GM18868 (cell line): ENCODE measurements at regions not wholly inside any gene's neighbourhood (a gene's known extent, or its start where the extent isn't known, plus 50 kb on each side); places are given as distances from the start of the nearest gene placed in this dataset.
"Not testable (repeated sequence)": the region's sequence is repeated elsewhere in the genome, so short reads cannot be mapped to it uniquely, and the experiment has no call there.

Source experiments
- ATAC-seq: cut with Tn5 transposase; IDR thresholded peaks from one replicate; pipeline ENCODE4 v1.9.1; 2021; ENCODE audit warnings: mild to moderate bottlenecking, moderate library complexity; ENCODE audit not compliant: unreplicated experiment

GRCh38 chr3:69688400-69688799, 50.9 kb upstream of the MITF start:
- ATAC-seq: no peak

DNA sequence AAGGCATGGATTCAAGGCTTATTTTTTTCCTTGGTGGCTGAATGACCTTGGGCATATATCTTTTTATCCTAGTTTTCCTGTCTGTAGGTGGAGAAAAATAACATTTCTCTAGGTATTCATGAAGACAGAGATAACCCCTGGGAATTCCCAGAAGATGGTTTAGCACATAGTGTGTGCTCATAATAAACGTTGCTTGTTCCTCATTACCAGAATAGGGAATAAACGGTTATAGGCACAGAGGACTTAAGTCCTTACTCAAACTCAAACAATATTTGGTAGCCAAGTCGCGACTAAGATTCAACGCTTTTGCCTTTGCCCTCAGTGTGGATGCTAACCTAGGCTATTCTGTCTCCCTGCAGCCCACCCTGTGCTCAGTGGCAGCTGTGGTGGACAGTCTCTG, 51.6 kb upstream of the MITF start:
- ATAC-seq: no peak

DNA sequence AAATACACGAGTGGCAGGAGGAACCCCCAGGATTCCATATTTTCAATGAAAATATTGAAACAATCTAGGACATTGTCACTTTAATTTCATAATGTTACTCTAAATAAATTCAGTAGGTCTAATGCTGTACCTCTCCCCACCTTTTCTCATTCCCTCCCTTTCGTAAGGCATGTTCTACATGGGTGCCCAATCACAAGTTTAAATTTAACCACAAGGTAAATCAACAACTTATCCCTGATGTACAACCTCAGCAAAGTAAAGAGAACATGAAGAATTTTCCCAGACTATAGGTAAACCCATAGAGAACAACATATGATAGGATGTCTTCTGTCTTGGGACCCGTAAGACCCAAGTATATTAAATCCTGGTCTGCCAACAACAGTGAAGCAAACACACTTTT, 53.2 kb upstream of the MITF start:
- no peak for ATAC-seq

- no peak for ATAC-seq
These were observed 54.8 kb upstream of the MITF start for GRCh38 chr3:69684309-69684961.

DNA sequence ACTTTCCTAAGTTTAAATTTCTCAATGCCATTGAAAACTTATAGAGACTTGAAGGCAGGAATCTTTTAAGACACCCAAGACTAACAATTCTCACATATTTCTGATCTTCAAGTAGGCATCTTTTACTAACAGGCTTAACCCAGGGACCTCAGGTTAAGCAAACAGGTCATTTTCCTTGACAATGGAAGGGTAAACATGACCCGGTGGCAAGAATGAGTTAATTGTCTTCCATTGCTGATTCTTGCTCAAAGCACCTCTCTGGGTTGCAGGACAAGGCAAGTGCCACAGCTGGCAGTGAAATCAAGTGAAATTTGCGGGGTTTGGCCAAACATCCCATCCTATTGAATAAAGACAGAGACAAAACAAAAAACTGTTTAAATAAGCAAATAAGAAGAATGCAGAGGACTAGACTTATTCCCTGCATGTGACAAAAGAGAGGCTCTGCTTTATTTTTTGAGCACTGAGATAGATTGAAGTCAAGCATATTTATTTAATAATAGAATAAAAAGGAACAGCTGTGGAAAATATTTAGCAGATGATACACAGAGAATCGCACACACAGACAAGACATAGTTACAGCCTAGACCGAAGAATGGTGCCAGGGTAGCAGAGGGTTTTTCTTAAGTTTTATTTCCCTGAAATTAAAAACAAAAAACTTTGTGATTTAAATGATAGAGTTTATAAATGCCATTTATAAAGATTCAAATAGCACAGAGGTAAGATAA, 56.0 kb upstream of the MITF start:
- ATAC-seq: no peak

DNA sequence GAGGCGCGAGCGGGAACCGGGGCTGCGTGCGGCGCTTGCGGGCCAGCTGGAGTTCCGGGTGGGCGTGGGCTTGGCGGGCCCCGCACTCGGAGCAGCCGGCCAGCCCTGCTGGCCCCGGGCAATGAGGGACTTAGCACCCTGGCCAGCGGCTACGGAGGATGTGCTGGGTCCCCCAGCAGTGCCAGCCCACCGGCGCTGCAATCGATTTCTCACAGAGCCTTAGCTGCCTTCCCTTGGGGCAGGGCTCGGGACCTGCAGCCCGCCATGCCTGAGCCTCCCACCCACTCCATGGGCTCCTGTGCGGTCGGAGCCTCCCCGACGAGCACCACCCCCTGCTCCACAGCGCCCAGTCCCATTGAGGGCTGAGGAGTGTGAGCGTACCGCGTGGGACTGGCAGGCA, 61.8 kb upstream of the MITF start:
- not testable (repeated sequence) for ATAC-seq

- no peak for ATAC-seq
These were observed 63.3 kb upstream of the MITF start for GRCh38 chr3:69675786-69676530.

- ATAC-seq: no peak
These were observed 64.5 kb upstream of the MITF start for GRCh38 chr3:69674752-69675151.

DNA sequence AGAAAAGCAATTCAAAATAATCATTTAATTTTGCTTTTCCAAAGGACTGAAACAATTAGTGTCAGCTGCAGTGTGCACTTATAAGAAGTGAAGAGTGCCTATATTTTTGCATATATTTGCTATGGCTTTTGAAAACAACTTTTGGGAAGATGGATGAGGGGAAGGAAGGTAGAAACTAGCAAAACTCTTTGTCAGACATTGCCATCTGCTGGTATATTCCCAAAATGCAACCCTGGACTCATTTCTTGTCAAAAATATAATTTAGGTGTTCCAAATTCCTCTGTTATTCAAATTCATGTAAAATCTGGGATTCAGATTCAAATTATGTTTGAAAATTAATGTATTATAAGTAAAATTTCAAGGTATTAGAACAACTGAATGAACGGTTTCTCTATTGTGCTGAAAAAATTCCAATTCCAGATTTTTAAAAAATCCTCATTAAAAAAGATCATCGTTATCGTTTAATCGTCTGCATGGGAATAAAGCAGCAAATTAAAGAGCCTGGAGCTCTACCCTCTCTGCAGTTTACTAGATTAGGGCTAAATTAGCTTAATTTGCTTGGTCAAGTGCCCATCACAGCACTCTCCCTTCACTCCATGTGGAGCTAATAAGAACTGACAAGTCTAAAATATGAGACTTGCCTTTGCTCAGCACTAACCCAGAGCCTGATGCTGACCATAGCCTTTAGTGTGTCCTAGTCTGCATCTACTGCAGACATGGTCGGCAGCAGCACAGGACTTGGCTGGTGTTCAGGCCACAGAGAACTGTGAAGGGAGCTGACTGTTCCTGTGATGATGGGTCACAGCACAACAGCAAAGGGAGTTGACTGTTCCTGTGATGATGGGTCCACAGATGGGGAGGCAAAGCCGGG, 67.9 kb upstream of the MITF start:
- no peak for ATAC-seq

DNA sequence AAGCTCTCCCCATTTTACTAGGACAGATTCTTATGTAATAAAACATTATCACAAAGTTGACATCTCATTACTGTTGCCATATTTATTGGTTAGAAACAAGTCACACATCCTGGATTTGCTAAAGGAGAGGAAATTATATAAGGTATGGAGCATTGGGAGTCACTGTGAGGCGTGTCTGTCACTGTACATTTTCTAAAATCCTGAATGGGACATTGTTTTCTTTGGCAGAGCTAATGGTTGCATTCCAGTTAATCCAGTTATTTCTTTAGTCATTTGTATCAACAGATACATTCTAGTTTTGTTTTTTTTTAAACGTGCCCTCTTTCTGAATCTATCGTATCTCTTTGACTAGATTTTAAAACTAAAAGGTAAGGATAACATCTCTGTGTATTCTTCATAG, 70.2 kb upstream of the MITF start:
- ATAC-seq: no peak

DNA sequence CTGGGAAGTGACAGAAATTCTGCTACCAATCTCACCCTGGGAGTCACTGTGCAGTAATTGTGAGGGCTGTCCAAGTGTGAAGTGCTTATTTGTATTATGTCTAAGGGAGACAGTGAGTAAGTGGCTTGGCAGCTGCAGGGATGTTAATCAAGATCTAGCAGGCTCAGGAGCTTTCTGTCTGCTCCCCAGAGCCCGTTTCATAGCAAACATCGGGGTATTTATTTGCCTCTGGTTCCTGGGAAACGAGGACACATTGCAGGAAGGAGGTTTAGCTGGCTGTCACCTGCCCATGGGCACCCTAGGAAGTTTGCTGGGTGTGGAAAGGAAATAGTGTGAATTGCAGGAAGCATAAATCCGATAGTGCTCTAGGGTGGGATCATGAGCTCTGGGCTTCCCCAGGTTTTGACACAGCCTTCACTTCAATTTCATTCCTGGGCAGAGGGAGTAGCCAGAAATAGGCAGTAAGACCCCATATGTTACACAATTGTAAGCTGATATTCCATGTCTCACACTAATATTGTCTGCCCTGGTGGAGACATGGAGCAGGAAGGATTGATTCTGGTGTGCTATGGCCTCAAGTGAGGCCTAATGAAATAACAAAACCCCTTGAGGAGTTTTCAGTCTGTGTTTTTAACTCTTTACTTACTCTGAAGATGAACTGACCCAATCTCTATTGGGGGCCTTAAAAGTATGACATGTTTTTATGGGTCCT, 74.1 kb upstream of the MITF start:
- no peak for ATAC-seq

DNA sequence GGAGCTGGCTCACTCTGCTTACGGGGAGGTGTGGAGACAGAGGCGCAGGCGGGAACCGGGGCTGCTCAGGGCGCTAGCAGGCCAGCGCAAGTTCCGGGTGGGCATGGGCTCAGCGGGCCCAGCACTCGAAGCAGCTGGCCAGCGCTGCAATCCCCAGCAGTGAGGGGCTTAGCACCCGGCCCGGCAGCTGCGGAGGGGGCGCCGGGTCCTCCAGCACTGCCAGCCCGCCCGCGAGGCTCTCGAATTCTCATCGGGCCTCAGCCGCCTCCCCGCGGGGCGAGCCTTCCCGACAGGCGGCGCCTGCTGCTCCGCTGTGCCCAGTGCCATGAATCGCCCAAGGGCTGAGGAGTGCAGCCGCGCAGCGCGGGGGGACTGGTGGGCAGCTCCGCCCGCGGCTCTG, 78.6 kb upstream of the MITF start:
- no peak for ATAC-seq

- no peak for ATAC-seq
These were observed 79.9 kb upstream of the MITF start for GRCh38 chr3:69659180-69659910.

- ATAC-seq: no peak
These were observed 80.6 kb upstream of the MITF start for GRCh38 chr3:69658514-69659140.

DNA sequence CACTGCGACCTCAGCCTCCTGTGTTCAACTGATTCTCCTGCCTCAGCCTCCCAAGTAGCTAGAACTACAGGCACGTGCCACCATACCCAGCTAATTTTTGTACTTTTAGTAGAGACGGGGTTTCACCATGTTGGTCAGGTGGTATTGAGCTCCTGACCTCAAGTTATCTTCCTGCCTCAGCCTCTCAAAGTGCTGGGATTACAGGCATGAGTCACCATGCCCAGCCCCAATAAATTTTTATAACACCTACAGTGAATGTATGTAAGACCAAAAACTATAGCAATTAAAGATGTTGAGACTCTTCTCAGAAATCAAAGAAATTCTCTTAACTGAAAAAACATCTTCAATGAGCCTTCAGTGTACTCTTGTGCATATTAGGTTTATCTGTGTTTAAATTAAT, 82.2 kb upstream of the MITF start:
- ATAC-seq: not testable (repeated sequence)

DNA sequence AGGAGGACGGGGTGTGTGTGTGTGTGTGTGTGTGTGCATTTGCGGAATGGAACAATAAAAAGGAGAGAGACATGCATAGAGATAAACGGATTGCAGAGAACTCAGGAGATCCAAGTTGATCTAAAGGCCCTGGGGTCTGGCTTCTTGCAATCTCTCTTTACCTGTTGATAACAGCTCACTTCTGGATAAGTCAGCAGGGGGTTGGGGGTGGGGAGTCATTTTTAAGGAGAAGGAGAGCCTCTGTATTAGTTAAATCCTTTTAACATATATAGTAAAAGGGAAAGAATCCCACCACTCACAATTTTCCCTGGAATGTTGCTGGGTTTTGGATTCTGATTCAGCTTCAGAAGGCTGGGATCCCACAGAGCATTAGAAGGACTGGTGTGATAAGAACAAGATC, 87.5 kb upstream of the MITF start:
- no peak for ATAC-seq

DNA sequence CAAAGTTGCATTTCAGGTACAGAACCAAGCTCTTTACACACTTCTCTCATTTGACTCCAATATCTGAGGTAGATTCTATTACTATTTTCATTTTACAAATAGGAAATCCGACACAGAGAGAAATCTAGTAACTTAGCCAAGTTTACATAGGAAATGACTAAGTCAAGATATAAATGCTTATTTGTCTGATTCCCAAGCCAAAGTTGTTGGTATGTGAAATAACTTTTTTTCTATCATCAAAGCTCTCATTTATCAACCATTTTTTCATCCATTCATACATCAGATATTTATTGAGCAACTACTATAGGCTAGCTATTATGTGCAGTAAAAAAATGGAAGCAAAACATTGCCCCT, 89.2 kb upstream of the MITF start:
- ATAC-seq: no peak

GRCh38 chr3:69649120-69650065, 89.9 kb upstream of the MITF start:
- no peak for ATAC-seq
